ENCODE measurements at regions not wholly inside any gene's neighbourhood (a gene's known extent, or its start where the extent isn't known, plus 50 kb on each side); places are given as distances from the start of the nearest gene placed in this dataset.

DNA sequence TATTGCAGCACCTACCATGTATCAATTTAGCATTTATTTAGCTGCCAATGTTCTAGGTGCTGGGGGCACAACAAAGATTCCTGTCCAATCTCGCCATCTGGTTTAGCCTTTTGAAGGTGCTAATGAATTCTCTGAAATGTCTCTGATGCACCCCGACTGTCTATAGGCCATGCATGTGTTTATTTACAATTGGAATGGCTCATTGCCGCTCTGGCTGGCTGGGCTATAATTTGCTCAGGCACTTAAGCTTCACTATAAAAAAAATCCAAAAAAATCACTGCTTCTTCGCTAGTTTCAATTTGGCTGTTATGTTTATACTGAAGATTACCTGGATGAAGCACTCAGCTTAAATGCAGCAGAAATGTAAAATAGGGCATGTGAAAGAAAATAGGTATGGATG, 115.0 kb upstream of the PAX6 start:
- no peak overlapping the region for H3K9ac ChIP-seq (ENCODE audit: low read length)
- H3K36me3 ChIP-seq (ENCODE audit: insufficient read depth, low read length) = no peaks in the 10 kb centered on the region
- H3F3A ChIP-seq (ENCODE audit: insufficient read depth, low read length) = no peaks in the 10 kb centered on the region
- H3K79me2 ChIP-seq (ENCODE audit: insufficient read depth, low read length) = no peaks in the 10 kb centered on the region
- no peaks in the 10 kb centered on the region for H3K9me2 ChIP-seq (ENCODE audit: low read depth, low read length)
- H3K27ac ChIP-seq (ENCODE audit: low read depth, low read length, poor library complexity, severe bottlenecking) = no peak overlapping the region
- no peaks in the 10 kb centered on the region for H3K9me3 ChIP-seq (ENCODE audit: low read length)
- no peaks in the 10 kb centered on the region for H4K20me1 ChIP-seq (ENCODE audit: insufficient read depth, low read length)
- no peak overlapping the region for H2AFZ ChIP-seq (ENCODE audit: low read length)
- H3K4me2 ChIP-seq (ENCODE audit: low read length) = no peak overlapping the region
- no peaks in the 10 kb centered on the region for H3K4me1 ChIP-seq (ENCODE audit: insufficient read depth, low read length, severe bottlenecking)
- no peaks in the 10 kb centered on the region for H3K27me3 ChIP-seq (ENCODE audit: insufficient read depth, low read length)
- no peak overlapping the region for H3K4me3 ChIP-seq (ENCODE audit: low read depth, low read length, poor library complexity, severe bottlenecking)
- TF ChIP-seq EZH2 (IDR thresholded peaks at IDR 0.05; ENCODE audit: borderline replicate concordance, low read length) = no peak
- TF ChIP-seq, protein P1, sequence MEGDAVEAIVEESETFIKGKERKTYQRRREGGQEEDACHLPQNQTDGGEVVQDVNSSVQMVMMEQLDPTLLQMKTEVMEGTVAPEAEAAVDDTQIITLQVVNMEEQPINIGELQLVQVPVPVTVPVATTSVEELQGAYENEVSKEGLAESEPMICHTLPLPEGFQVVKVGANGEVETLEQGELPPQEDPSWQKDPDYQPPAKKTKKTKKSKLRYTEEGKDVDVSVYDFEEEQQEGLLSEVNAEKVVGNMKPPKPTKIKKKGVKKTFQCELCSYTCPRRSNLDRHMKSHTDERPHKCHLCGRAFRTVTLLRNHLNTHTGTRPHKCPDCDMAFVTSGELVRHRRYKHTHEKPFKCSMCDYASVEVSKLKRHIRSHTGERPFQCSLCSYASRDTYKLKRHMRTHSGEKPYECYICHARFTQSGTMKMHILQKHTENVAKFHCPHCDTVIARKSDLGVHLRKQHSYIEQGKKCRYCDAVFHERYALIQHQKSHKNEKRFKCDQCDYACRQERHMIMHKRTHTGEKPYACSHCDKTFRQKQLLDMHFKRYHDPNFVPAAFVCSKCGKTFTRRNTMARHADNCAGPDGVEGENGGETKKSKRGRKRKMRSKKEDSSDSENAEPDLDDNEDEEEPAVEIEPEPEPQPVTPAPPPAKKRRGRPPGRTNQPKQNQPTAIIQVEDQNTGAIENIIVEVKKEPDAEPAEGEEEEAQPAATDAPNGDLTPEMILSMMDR (IDR thresholded peaks at IDR 0.05; ENCODE audit: low read length) = no peak

DNA sequence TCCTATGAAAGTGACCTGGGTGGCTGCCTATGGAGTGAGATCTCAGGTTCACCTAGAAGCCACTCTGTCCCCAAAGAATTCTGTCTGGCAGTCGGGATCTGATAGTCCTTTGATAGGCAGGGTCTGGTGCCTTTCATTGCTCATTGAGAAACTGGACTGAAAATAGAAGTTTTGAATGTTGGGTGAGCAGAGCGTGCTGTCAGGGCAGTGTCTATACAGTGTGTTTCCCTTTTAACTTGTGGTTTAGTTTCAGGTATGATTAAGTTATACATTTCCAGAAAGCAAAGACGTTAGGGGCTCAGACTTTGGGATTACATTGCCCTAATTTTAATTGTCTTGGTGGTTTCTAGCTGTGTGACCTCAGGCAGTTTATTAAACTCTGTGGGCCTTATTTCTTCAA, 111.3 kb upstream of the PAX6 start:
- H3K9ac ChIP-seq (ENCODE audit: low read length) = no peak overlapping the region
- H3K9me2 ChIP-seq (ENCODE audit: low read depth, low read length) = no peaks in the 10 kb centered on the region
- H2AFZ ChIP-seq (ENCODE audit: low read length) = no peak overlapping the region
- no peak overlapping the region for H3K4me2 ChIP-seq (ENCODE audit: low read length)
- H3K9me3 ChIP-seq (ENCODE audit: low read length) = no peaks in the 10 kb centered on the region
- H3K4me1 ChIP-seq (ENCODE audit: insufficient read depth, low read length, severe bottlenecking) = no peaks in the 10 kb centered on the region
- no peaks in the 10 kb centered on the region for H4K20me1 ChIP-seq (ENCODE audit: insufficient read depth, low read length)
- H3F3A ChIP-seq (ENCODE audit: insufficient read depth, low read length) = no peaks in the 10 kb centered on the region
- H3K4me3 ChIP-seq (ENCODE audit: low read depth, low read length, poor library complexity, severe bottlenecking) = no peak overlapping the region
- no peaks in the 10 kb centered on the region for H3K27me3 ChIP-seq (ENCODE audit: insufficient read depth, low read length)
- no peak overlapping the region for H3K27ac ChIP-seq (ENCODE audit: low read depth, low read length, poor library complexity, severe bottlenecking)
- H3K36me3 ChIP-seq (ENCODE audit: insufficient read depth, low read length) = no peaks in the 10 kb centered on the region
- H3K79me2 ChIP-seq (ENCODE audit: insufficient read depth, low read length) = no peaks in the 10 kb centered on the region
- TF ChIP-seq EZH2 (IDR thresholded peaks at IDR 0.05; ENCODE audit: borderline replicate concordance, low read length) = no peak
- TF ChIP-seq, protein P1 (IDR thresholded peaks at IDR 0.05; ENCODE audit: low read length) = no peak

- Histone ChIP-seq H3K36me3 (ENCODE audit: insufficient read depth, low read length) (no peaks in the 10 kb centered on the region), H4K20me1 (ENCODE audit: insufficient read depth, low read length) (no peaks in the 10 kb centered on the region), H2AFZ (ENCODE audit: low read length) (no peak overlapping the region), H3F3A (ENCODE audit: insufficient read depth, low read length) (no peaks in the 10 kb centered on the region), H3K27ac (ENCODE audit: low read depth, low read length, poor library complexity, severe bottlenecking) (no peak overlapping the region), H3K79me2 (ENCODE audit: insufficient read depth, low read length) (no peaks in the 10 kb centered on the region), H3K27me3 (ENCODE audit: insufficient read depth, low read length) (no peaks in the 10 kb centered on the region), H3K4me2 (ENCODE audit: low read length) (no peak overlapping the region), H3K4me1 (ENCODE audit: insufficient read depth, low read length, severe bottlenecking) (no peaks in the 10 kb centered on the region), H3K4me3 (ENCODE audit: low read depth, low read length, poor library complexity, severe bottlenecking) (no peak overlapping the region), H3K9ac (ENCODE audit: low read length) (no peak overlapping the region), H3K9me3 (ENCODE audit: low read length) (no peaks in the 10 kb centered on the region), H3K9me2 (ENCODE audit: low read depth, low read length) (no peaks in the 10 kb centered on the region)
- TF ChIP-seq, protein P1 (IDR thresholded peaks at IDR 0.05; ENCODE audit: low read length) = no peak
- no peak for TF ChIP-seq EZH2 (IDR thresholded peaks at IDR 0.05; ENCODE audit: borderline replicate concordance, low read length)
These were observed 110.0 kb upstream of the PAX6 start for GRCh38 chr11:31921081-31921480.

Data from OCI-LY1 (cell line).